ENCODE measurements at regions not wholly inside any gene's neighbourhood (a gene's known extent, or its start where the extent isn't known, plus 50 kb on each side); places are given as distances from the start of the nearest gene placed in this dataset.
"Not testable (repeated sequence)": the region's sequence is repeated elsewhere in the genome, so short reads cannot be mapped to it uniquely, and the experiment has no call there.

DNA sequence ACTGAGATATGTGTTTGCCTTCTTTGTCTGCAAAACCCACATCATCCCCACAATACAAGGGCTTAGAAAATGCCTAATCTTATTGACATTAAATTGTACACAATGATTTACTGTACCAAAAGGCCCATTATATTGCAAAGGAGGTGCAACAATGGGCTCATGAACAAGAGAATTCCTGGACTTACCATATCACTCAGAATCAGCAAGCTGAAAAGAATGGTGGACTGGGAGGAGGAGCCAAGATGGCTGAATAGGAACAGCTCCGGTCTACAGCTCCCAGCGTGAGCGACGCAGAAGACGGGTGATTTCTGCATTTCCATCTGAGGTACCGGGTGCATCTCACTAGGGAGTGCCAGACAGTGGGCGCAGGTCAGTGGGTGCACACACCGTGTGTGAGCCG, 119.9 kb downstream of the OR13H1 start:
- not testable (repeated sequence) for H3K27ac Mint-ChIP-seq; ATAC-seq (replicated peaks); H3K4me1 Mint-ChIP-seq; H3K9me3 Mint-ChIP-seq; H3K4me3 Mint-ChIP-seq; H3K36me3 Mint-ChIP-seq; DNase-seq
- peaks cover 0 to 13% of the 10 kb centered on the region in 2 donors for H3K27me3 Mint-ChIP-seq

DNA sequence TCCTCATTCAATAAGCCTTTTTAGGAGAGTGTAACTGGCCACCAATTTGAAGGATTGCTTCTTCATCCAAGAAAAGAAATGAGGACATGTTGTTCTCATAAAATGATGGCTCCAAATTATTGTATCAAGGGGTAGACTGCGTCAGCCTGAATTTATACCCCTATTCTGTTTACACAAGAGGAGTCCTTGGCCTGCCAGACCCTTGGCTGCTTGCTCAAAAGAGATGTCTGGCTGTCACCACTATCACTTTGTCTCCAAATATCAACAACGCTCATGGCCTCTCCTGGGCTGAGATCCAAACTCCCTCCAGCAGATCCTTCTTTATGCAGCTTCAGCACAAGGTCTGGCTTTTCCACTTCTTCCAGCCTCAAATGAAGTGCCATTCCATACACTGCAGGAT, 127.9 kb downstream of the OR13H1 start:
- ATAC-seq (replicated peaks) (no peak), DNase-seq (no peak)
- no peak overlapping the region for H3K4me3 Mint-ChIP-seq
- no peak overlapping the region for H3K27ac Mint-ChIP-seq
- H3K9me3 Mint-ChIP-seq: no peaks in the 10 kb centered on the region
- H3K27me3 Mint-ChIP-seq: no peaks in the 10 kb centered on the region
- H3K4me1 Mint-ChIP-seq: no peaks in the 10 kb centered on the region
- no peaks in the 10 kb centered on the region for H3K36me3 Mint-ChIP-seq

DNA sequence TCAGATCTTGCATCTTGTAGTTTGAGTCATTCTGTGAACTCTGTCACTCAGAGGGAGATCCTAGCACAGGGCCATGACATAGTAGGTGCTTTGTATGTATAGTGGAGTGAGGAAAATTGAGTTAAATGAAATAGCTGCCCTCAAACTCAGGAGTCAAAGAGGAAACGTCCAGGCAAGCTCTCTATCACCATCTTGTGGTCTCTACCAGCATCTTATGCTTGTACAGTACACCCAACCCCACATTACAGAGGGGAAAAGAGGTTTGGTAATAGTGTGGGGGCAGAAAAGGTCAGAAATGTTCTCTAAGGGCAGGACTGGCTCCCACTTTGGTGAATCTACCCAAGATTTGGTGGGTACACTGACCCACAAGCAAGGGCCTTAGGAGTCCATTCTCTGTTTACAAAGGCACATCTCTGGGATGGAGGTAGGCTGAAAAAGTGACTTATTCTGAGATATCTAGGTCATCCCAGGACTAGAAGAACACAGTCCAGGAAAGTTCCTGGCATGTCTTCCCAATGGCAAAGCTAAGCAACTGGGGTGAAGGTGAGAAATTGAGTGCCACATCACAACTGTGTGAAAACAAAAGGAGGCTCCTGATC, 131.8 kb downstream of the OR13H1 start:
- peaks cover 0 to 13% of the 10 kb centered on the region in 2 donors for H3K27me3 Mint-ChIP-seq
- no peaks in the 10 kb centered on the region for H3K9me3 Mint-ChIP-seq
- no peaks in the 10 kb centered on the region for H3K36me3 Mint-ChIP-seq
- H3K4me3 Mint-ChIP-seq: no peak overlapping the region
- DNase-seq: no peak
- peak; percentile 59 to 79 for ATAC-seq (replicated peaks)
- H3K27ac Mint-ChIP-seq: no peak overlapping the region
- H3K4me1 Mint-ChIP-seq: peaks cover 0 to 3% of the 10 kb centered on the region in 2 donors

DNA sequence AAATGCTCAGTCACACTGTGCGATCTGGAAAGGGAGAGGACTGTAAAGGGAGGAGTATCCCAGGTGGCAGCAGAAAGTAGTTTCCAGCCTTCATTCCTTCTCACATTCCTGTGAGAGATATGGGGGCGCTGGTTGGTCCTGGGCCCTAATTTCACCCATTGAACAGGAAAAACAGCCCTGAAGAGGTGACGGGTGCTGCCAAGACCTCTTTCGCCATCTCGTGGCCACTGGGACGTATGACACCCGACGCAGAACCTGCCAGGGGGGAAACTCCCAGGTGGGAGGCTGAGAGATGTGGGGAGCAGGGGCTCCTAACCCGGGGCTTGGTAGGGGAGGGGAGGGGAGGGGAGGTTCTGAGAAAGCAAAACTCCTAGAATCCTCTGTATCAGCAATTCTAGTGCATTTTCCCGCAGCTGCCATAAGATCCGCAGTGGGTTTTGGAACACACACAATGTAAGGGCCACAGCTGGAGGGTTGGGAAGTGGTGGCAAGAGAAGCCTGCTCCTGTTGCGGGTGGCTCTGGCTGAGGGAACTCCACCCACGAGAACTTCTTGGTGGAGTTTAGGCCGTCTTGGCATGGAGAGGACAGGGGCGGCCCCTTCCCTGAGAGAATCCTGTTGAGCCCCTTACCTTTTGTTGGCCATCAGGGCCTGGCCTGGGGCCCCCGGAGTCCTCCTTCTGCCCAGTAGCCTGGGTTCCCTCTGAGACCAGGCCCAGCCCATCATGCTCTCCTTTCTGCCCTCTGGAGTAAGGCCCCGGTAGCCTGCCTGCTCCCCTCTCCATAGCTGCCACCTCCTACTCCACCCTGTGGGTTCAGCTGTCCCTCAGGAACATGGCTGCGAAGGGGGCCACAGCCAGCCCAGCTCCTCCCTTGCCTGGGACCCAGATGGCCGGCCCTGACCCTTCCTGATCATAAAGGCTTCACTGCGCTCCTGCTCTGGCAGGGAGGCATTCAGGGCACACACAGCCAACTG, 134.1 kb downstream of the OR13H1 start:
- no peaks in the 10 kb centered on the region for H3K9me3 Mint-ChIP-seq
- DNase-seq (peak; percentile 29), ATAC-seq (replicated peaks) (peak; percentile 62 to 69)
- H3K4me1 Mint-ChIP-seq: peaks cover 0 to 3% of the 10 kb centered on the region in 2 donors
- H3K27me3 Mint-ChIP-seq: peaks cover 0 to 13% of the 10 kb centered on the region in 2 donors
- H3K4me3 Mint-ChIP-seq: no peak overlapping the region
- no peak overlapping the region for H3K27ac Mint-ChIP-seq
- H3K36me3 Mint-ChIP-seq: no peaks in the 10 kb centered on the region

DNA sequence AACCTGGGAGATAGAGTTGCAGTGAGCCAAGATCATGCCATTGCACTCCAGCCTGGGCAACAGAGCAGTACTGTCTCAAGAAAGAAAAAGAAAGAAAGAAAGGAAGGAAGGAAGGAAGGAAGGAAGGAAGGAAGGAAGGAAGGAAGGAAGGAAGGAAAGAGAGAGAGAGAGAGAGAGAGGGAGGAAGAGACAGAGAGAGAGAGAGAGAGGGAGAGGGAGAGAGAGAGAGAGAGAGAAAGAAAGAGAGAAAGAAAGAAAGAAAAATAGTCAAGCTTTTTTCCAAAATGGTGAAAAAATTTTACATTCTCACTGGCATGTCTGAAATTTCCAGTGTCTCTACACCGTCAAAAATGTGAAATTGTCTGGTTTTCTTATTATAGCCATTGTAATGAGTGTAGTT, 138.9 kb downstream of the OR13H1 start:
- H3K4me1 Mint-ChIP-seq; H3K4me3 Mint-ChIP-seq; H3K9me3 Mint-ChIP-seq; H3K27ac Mint-ChIP-seq; H3K36me3 Mint-ChIP-seq; ATAC-seq (replicated peaks); DNase-seq: not testable (repeated sequence)
- peaks cover 0 to 17% of the 10 kb centered on the region in 2 donors for H3K27me3 Mint-ChIP-seq

DNA sequence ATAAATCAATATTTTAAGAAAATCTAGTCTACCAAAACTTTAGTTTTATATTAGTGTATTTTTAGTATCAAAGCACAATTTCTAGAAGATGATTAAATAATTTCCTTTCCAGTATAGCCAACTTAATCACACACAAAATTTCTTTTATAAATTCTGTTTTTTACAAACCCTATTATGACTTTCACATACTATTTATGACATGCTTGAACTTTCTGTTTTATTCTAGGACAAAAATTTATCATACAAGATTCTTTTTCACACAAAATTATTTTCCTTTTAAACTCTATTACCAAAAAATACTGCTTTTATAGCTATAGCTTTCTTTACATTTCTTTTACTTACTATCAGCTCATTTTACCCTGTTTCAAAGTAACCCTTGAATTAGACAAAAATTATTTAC, 149.5 kb downstream of the OR13H1 start:
- H3K4me3 Mint-ChIP-seq: no peak overlapping the region
- no peaks in the 10 kb centered on the region for H3K4me1 Mint-ChIP-seq
- no peak for DNase-seq
- no peak overlapping the region for H3K27ac Mint-ChIP-seq
- no peak for ATAC-seq (replicated peaks)
- peaks cover 0 to 4% of the 10 kb centered on the region in 2 donors for H3K9me3 Mint-ChIP-seq
- peaks cover 0 to 11% of the 10 kb centered on the region in 2 donors for H3K27me3 Mint-ChIP-seq
- H3K36me3 Mint-ChIP-seq: peaks cover 4 to 13% of the 10 kb centered on the region in 2 donors

DNA sequence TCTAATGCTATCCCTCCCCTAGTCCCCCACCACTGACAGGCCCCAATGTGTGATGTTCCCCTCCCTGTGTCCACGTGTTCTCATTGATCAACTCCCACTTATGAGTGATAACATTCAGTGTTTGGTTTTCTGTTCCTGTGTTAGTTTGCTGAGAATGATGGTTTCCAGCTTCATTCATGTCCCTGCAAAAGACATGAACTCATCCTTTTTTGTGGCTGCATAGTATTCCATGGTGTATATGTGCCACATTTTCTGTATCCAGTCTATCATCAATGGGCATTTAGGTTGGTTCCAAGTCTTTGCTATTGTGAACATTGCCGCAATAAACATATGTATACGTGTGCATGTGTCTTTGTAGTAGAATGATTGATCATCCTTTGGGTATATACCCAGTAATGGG, 153.1 kb downstream of the OR13H1 start:
- not testable (repeated sequence) for H3K27me3 Mint-ChIP-seq; ATAC-seq (replicated peaks); H3K4me3 Mint-ChIP-seq; H3K36me3 Mint-ChIP-seq; H3K4me1 Mint-ChIP-seq; H3K9me3 Mint-ChIP-seq; H3K27ac Mint-ChIP-seq; DNase-seq

DNA sequence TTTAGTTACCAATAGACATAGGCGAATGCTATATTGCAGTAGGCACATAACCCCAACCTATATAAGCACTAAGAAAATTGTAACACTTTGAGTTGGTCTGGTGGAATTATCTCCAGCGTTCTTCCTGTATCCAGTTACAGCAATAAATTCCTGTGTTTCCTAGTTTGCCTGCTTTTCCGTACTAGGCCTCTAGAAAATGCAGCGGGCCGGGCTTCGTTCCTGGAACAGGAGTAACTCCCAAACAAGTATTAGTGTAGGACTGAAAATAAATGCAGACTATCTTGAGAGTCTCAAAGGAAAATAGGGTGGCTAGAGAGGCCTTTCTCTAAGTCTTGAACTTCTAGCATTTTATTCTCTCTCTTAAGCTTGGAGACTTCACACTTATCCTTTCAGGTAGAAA, 159.8 kb downstream of the OR13H1 start:
- DNase-seq: no peak
- H3K4me1 Mint-ChIP-seq: no peaks in the 10 kb centered on the region
- peaks cover 2 to 4% of the 10 kb centered on the region in 2 donors for H3K36me3 Mint-ChIP-seq
- H3K27me3 Mint-ChIP-seq: peaks cover 0 to 3% of the 10 kb centered on the region in 2 donors
- ATAC-seq (replicated peaks): no peak
- no peaks in the 10 kb centered on the region for H3K9me3 Mint-ChIP-seq
- peak overlapping the region in 1 of 2 donors; percentile 90 for H3K4me3 Mint-ChIP-seq
- peak overlapping the region; percentile 90 for H3K27ac Mint-ChIP-seq

DNA sequence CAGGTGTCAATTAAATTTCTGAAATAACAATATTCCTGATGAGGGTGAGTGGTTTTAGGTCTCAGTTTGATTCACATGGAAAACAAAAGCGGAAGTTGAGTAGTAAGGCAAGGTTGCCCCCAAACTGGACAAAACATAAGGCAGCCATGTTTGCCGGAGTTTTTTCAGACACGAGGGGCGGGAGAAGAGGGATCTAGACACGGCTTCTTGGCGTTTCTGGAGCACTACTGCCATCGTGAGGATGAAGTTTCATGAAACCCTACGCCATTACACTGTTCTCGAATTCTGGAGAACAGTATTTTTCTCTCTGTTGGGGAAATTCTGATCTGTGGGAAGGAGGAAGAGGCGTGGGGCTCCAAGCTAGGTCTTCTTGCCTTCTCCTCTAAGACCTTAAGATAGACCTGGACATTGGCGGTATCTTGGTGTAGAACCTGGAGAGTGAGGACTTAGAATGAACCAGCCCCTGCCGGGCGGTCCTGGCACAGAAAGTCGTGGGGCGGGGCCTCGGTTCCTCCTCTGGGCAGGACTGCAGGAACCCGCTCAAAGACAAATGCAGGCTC, 160.3 kb downstream of the OR13H1 start:
- peak overlapping the region in 1 of 2 donors; percentile 90 for H3K4me3 Mint-ChIP-seq
- ATAC-seq (replicated peaks): peak in 1 of 2 donors; percentile 77
- no peaks in the 10 kb centered on the region for H3K4me1 Mint-ChIP-seq
- H3K9me3 Mint-ChIP-seq: no peaks in the 10 kb centered on the region
- H3K36me3 Mint-ChIP-seq: peaks cover 2 to 4% of the 10 kb centered on the region in 2 donors
- peak overlapping the region; percentile 90 for H3K27ac Mint-ChIP-seq
- peak; percentile 84 for DNase-seq
- peaks cover 0 to 2% of the 10 kb centered on the region in 2 donors for H3K27me3 Mint-ChIP-seq

DNA sequence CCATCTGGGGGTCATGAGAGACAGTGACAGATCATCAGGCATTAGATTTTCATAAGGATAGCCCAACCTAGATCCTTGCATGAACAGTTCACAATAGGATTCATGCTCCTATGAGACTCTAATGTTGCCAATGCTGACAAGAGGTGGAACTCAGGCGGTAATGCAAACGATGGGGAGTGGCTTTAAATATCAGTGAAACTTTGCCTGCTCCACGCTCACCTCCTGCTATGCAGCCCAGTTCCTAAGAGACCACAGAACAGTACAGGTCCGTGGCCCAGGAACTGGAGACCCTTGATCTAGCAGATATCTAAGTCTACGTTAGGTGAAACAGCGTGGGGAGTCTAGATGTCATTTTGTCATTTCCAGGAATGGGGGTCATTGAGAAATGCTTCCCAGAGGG, 165.7 kb downstream of the OR13H1 start:
- Mint-ChIP-seq H3K4me1 (peaks cover 0 to 2% of the 10 kb centered on the region in 2 donors), H3K27ac (no peak overlapping the region), H3K9me3 (no peaks in the 10 kb centered on the region), H3K4me3 (no peak overlapping the region), H3K36me3 (peaks cover 7 to 8% of the 10 kb centered on the region in 2 donors), H3K27me3 (no peaks in the 10 kb centered on the region)
- DNase-seq (no peak), ATAC-seq (replicated peaks) (no peak)

DNA sequence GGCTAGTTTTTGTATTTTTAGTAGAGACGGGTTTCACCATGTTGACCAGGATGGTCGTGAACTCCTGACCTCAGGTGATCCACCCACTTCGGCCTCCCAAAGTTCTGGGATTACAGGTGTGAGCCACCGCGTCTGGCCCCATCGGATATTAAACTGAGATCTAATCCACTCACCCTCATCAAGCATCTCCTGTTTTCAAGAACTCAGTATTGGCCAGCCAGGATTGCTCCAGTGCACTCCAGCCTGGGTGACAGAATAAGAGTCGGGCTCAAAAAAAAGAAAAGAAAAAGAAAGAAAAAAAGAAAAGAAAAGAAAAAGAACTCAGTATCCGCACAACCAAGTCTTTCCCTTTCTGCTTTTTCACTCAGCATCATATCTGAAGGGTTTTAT, 167.6 kb downstream of the OR13H1 start:
- Mint-ChIP-seq H3K4me3 (peak overlapping the region in 1 of 2 donors; percentile 67), H3K36me3 (peaks cover 5 to 8% of the 10 kb centered on the region in 2 donors), H3K27ac (no peak overlapping the region), H3K4me1 (peaks cover 0 to 2% of the 10 kb centered on the region in 2 donors), H3K27me3 (no peaks in the 10 kb centered on the region), H3K9me3 (no peaks in the 10 kb centered on the region)
- DNase-seq (no peak), ATAC-seq (replicated peaks) (no peak)

DNA sequence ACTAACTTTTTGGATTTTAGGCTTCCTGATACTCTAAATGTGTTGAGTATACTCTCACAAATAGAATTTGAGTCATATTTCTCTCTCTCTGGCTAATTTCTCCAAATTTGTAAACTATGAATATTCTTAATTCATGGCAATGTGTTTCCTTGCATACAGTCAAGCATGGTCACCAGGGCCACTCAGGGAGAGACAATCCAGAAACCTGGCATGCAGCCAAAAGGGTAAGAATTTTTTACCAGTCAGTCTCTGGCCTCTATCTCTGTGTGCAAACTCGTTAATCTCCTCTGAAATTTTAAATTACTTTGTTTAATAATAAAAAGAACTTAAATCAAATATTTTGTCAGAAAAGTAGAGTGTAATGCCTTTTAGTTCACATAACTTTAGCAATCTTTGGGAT, 179.8 kb downstream of the OR13H1 start:
- H3K27ac Mint-ChIP-seq: no peak overlapping the region
- no peak for ATAC-seq (replicated peaks)
- H3K4me1 Mint-ChIP-seq: peaks cover 0 to 2% of the 10 kb centered on the region in 2 donors

DNA sequence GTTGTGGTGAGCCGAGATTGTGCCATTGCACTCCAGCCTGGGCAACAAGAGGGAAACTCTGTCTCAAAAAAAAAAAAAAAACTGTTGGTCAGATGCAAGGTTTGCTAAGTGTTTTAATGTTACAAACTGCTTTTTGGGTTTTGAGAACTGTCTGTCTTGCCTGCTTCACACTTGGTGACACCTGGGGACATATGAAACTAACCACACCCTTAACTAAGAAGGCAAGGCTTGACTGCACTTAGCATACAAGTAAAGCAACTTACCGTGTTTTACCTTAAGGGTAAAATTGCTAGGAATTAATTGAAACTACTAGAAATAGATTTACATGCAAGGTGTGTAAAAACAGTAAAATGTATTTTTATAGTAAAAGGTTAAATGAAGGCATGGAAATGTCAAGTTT, 180.4 kb downstream of the OR13H1 start:
- Mint-ChIP-seq H3K27me3 (peaks cover 0 to 5% of the 10 kb centered on the region in 2 donors), H3K36me3 (peaks cover 1 to 24% of the 10 kb centered on the region in 2 donors), H3K4me1 (peaks cover 0 to 6% of the 10 kb centered on the region in 2 donors), H3K27ac (peak overlapping the region; percentile 63), H3K9me3 (peaks cover 4 to 6% of the 10 kb centered on the region in 2 donors), H3K4me3 (no peak overlapping the region)
- ATAC-seq (replicated peaks) (peak; percentile 42 to 84), DNase-seq (no peak)

More for the DNA sequence above, 179.8 kb downstream of the OR13H1 start:
- H3K36me3 Mint-ChIP-seq: peaks cover 0 to 18% of the 10 kb centered on the region in 2 donors
- H3K27me3 Mint-ChIP-seq: peaks cover 0 to 5% of the 10 kb centered on the region in 2 donors
- H3K9me3 Mint-ChIP-seq: peaks cover 4 to 6% of the 10 kb centered on the region in 2 donors
- DNase-seq: no peak
- H3K4me3 Mint-ChIP-seq: no peak overlapping the region

DNA sequence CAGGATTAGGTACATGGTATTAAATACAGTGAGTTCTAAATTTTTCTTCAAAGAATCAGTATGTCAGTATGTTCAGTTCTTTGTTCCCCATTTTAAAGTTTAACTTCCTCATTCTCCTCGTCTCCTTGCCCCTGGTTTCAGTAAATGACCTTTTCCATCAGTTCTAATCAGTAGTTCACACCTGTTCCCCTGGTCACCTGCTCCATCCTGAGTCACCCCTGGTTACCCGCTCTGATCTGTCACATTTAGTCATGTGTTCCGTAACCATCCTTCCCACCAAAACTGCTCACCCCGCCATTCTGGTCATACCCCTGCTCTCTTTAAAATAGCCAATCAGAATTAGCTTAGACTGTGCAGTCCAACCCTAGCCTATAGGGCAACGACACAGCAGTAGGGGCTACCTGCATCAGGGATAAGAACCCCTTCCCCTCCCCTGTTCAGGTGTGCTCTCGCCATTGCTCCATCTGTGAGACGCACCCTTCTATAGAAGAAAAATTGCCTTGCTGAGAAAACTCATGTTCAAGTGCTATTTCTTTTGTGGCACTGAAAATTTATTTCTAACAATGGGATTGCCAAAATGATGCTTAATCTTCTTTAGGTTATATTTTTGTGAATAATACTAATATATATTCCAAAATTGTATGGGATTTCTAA, 181.3 kb downstream of the OR13H1 start:
- Mint-ChIP-seq H3K27me3 (peaks cover 0 to 5% of the 10 kb centered on the region in 2 donors), H3K4me1 (peaks cover 0 to 7% of the 10 kb centered on the region in 2 donors), H3K9me3 (peaks cover 4 to 6% of the 10 kb centered on the region in 2 donors), H3K27ac (peak overlapping the region; percentile 21), H3K4me3 (no peak overlapping the region), H3K36me3 (peaks cover 1 to 25% of the 10 kb centered on the region in 2 donors)
- peak; percentile 68 to 92 for ATAC-seq (replicated peaks)
- peak; percentile 71 for DNase-seq
